HG03457 (cell line): ENCODE measurements at regions not wholly inside any gene's neighbourhood (a gene's known extent, or its start where the extent isn't known, plus 50 kb on each side); places are given as distances from the start of the nearest gene placed in this dataset.

Experiments used
- ATAC-seq: cut with Tn5 transposase; IDR thresholded peaks from one replicate; pipeline ENCODE4 v1.9.1; 2021; ENCODE audit warnings: moderate number of reproducible peaks; ENCODE audit not compliant: unreplicated experiment

DNA sequence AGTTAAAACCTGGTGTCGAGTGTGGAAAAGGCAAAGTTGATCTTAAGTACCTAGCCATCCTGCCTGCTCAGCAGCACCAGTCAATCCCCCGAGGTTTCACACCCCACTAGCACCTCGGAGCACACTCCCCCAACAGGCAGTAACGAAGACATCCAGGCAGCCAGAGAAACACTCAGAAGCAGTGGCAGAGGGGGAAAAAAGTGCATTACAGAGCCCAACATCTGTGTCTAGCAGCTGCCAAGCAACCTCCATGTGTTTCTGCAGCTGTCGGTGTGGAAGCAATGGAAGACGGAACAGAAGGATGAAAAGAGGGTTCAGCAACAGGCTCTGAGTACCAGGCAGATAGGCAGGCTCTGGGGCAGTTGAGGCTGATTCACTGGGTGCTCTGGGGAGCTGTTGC is 73.4 kb upstream of the PROX1 start:
- ATAC-seq = no peak

GRCh38 chr1:213921311-213921710 is 66.5 kb upstream of the PROX1 start:
- no peak for ATAC-seq

DNA sequence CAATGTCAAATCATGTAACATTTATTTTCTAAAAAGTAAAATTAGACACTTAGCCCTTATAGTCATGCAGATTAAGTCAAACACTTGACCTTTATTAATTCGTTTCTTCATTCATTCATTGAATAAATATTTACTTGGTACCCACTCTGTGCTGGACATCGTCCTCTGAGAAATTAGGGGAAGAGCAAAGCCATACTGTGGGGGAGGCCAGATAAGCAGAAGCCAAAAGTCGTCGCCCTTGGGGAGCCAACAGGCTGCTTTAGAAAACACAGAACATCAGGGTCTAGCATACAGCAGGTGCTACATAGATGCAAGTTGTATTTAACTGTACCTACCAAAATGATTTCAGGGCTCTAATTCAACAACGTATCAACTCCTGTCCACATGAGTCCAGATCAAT is 66.1 kb upstream of the PROX1 start:
- ATAC-seq = no peak

GRCh38 chr1:213925531-213926182 is 62.1 kb upstream of the PROX1 start:
- no peak for ATAC-seq

DNA sequence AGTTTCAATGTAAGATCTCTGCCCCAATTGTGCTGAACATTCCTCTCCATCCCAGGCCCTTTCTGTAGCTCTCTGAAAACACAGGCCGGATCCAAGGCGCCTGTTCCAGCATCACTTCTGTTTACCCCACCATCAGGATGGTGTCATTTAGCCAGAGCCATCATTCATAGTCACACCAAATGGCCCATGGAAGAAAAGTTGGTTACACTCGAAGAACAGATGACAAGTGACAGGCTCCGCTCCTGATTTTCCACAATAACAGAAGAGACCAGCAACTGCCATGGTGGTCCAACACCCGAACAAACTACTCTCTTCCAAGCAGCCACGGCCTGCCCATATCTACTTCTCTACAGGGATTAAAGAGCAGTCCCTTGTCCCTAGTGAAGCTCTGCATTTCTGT is 59.9 kb upstream of the PROX1 start:
- ATAC-seq = no peak

DNA sequence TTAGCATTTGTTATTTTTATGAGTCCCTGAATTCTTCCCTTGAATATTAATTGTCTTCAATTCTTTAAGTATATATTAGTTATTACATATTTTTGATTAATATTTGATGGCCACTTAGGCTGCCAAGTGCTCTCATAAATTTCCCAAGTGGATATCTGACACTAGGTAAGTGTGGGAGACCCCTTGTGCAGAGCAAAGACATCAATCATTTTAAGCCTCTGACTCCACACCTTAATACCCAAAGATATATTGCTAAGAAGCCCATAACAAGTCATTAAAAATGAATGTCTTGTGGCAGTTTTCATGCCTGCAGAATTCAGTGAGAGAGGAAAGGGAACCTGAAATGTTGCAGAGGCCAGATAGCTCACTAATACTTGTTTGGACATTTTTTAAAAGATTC is 58.4 kb upstream of the PROX1 start:
- ATAC-seq = no peak

GRCh38 chr1:213931836-213932235 is 55.9 kb upstream of the PROX1 start:
- ATAC-seq = no peak

- ATAC-seq = no peak
These were observed 54.4 kb upstream of the PROX1 start for GRCh38 chr1:213933336-213933735.

DNA sequence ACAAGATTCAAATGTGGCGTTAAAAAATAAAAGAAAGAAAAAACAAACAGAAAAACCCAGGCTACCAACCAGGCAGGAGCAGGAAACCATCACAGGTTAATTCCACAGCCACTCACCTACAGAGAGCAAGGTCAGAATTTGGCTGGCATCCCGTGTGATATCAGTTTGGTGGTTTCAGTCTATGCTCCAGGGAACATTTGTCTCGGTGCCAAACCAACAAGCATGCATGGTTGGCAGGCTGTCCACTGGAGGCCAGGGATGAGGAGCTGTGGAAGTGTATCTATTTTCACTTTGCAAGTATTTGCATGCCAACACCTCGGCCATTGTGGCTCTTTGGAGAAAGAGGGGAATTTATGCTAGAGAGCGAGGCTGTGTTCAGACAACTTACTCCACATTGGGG is 53.1 kb upstream of the PROX1 start:
- no peak for ATAC-seq

DNA sequence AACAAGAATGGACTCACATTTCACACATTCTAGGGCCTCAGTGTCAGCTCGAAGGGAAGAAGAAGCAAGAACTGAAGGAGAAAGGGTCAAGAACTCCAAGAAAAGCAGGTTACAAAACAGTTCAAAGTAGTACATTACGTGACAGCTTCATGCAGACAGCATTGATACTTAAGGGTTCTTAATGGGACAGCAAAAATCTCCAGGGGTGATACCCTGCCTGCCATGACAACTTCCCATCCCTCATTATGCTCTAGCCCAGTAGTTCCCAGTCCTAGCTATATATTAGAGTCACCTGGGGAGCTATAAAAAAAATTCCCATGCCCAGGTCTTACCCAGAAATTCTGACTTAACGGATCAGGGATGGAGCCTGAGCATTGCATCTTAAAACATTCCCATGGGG is 51.2 kb upstream of the PROX1 start:
- no peak for ATAC-seq
